Fibroblast of villous mesenchyme (primary cell): ENCODE measurements at regions not wholly inside any gene's neighbourhood (a gene's known extent, or its start where the extent isn't known, plus 50 kb on each side); places are given as distances from the start of the nearest gene placed in this dataset.

Source experiments
- DNase-seq: peaks from one replicate; pipeline ENCODE4 v3.0.0-alpha.2; 2010; ENCODE audit warnings: low read depth
- H3K4me3 ChIP-seq: 2 replicates; pipeline ENCODE4 v1.5.1; 2011; ENCODE audit warnings: low read depth, mild to moderate bottlenecking, low read length
- TF ChIP-seq, protein P1 (sequence below): IDR thresholded peaks from 2 replicates; pipeline ENCODE4 v1.5.1; 2012; ENCODE audit warnings: low read depth, mild to moderate bottlenecking, low read length; ENCODE audit not compliant: insufficient read depth

DNA sequence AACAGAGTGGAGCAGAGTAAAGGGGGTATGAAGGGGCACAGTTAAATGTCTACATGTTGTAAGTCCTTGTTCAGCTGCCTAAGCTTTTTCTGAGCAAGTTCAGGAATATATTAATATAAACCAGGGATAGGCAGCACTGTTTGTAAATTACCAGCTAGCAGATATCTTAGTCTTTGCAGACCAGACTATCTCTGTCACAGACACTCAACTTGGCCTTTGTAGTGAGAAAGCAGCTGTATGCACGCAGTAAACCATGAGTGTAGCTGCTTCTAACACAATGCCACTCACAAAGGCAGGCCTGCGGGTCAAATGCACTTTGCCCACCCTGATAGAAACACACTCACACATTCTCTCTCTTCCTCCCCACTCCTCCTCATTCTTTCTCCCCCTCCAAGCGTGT, 1016.9 kb downstream of the UQCRFS1 start:
- H3K4me3 ChIP-seq = no peak overlapping the region
- TF ChIP-seq, protein P1, sequence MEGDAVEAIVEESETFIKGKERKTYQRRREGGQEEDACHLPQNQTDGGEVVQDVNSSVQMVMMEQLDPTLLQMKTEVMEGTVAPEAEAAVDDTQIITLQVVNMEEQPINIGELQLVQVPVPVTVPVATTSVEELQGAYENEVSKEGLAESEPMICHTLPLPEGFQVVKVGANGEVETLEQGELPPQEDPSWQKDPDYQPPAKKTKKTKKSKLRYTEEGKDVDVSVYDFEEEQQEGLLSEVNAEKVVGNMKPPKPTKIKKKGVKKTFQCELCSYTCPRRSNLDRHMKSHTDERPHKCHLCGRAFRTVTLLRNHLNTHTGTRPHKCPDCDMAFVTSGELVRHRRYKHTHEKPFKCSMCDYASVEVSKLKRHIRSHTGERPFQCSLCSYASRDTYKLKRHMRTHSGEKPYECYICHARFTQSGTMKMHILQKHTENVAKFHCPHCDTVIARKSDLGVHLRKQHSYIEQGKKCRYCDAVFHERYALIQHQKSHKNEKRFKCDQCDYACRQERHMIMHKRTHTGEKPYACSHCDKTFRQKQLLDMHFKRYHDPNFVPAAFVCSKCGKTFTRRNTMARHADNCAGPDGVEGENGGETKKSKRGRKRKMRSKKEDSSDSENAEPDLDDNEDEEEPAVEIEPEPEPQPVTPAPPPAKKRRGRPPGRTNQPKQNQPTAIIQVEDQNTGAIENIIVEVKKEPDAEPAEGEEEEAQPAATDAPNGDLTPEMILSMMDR = no peak
- no peak for DNase-seq

DNA sequence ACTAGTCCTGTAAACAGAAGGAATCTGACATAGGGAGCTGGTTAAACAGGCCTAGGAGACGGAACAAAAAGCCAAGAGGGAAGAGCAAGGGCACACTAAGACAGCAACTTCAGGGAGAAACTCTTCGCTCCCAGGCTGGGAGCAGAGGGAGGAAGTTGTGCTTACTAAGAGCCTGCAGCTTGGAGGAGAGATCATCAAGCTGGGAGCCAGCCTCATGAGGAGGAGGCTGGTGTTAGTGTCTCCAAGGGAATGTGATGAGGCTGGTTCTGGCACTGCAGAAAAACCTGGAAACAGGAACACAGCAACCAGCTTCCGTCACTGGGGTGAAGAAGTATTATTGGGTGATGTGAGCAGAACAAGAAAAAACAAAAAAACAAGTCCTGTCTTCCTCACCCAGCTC, 1027.3 kb downstream of the UQCRFS1 start:
- TF ChIP-seq, protein P1 = no peak

DNA sequence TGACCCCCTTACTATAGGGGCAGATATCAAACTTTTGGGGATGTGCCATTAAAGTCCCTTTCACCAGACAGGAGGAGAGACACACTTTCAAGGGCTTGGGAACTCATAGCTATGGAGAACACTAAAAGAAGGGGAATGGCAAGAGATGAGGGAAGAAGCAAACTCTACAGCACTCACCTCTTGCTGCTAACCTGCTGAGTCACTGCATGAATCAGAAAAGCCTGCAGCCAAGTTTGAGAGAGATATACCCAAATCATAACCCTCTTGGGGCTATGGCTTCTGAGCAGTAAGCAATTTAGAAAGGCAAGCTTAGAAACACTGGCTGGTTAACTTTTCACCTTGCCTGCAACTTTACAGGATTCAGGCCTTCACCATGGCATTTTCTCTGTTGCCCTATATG, 1028.0 kb downstream of the UQCRFS1 start:
- TF ChIP-seq, protein P1 = no peak
- DNase-seq = no peak
- H3K4me3 ChIP-seq = no peak overlapping the region

More for the DNA sequence above, 1027.3 kb downstream of the UQCRFS1 start:
- no peak overlapping the region for H3K4me3 ChIP-seq
- no peak for DNase-seq

DNA sequence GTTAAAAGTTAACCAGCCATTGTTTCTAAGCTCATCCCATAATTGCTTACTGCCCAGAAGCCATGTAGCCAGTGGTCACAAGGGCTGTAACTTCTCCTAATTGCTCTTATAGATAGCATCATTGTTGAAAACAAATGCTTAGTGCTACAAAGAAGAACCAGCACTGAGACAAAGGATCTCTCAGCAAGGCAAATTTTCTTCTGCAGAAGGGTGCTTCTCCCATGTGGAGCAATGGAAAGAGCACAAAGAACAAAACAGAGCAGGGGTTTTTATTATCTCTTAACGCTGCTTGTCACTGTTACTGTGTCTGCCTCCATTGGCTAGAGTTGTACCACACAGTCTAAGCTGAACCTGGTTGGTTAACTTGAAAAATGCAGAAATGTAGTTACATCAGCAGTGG, 1036.8 kb downstream of the UQCRFS1 start:
- no peak for DNase-seq

DNA sequence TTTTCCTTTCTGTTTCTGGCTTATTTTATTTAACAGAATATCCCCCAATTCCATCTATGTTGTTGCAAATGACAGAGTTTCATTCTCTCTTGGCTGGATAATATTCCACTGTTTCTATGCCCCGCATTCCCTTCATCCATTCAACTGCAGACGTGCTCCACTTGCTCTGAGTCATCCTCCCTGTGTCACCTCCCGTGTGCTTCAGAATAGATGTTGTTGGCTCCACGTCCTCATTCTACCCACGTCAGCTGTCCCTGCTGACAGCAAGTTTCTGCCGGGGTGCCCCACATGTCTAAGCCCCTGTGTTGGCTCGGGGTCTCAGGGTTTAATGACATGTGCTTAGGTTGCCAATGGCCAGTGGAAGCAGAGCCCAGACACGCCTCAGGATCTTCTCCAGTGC, 1041.0 kb downstream of the UQCRFS1 start:
- TF ChIP-seq, protein P1 = no peak
- no peak for DNase-seq
- no peak overlapping the region for H3K4me3 ChIP-seq

More for the DNA sequence above, 1036.8 kb downstream of the UQCRFS1 start:
- TF ChIP-seq, protein P1 = no peak
- no peak overlapping the region for H3K4me3 ChIP-seq

DNA sequence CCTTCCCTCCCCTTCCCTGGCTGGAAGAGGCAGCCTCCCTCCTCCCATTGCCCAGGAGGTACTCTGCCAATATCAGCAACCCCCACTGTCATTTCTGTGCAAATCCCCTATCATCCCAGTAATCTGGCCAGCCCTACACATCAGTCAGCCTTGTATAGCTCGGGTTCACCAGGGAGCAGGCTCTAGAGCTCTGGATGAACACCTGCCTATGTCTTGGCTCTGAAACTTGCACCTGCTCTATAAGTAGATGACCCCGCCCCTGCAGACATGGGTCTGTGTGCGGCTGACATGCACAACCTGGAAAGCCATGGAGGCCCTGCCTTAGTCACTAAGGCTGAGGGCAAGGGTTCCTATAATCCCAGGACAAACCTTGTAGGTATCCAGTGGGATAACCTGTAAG, 1042.9 kb downstream of the UQCRFS1 start:
- TF ChIP-seq, protein P1 = no peak
- DNase-seq = no peak

DNA sequence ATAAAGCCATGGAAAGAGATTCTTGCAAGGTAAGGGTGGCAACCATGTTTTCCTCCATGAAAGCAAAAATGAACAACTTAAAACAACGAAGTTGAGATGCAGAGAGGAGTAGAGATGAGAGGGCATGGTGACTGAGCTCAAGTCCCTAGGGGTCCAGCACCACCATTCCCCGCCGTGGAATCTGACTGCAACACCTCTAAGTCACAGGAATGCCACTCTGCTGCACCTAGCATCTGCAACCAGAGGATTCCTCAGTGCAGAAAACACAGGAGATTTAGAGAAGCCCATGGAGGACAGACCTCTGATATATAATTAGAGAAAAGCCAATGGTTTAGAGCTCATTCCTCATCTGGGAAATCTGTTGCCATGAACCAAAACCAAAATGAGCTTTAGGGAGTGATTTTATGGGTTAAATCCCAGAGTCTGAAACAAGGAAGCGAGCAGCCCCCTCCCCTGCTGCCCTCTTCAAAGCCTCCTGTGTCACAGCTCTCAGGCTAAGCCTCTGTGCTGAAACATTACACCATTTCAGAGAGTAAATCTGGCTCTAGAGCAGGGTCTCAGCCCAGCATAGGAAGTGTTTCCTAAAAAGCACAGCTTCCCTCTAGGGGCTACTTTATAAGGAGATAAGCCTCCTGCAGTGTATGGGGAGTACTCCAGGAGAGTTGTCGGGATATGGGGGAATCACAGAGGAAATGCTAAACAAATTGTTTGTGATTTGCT, 1043.6 kb downstream of the UQCRFS1 start:
- TF ChIP-seq, protein P1 = no peak
- DNase-seq = no peak
- H3K4me3 ChIP-seq = no peak overlapping the region

More for the DNA sequence above, 1042.9 kb downstream of the UQCRFS1 start:
- H3K4me3 ChIP-seq = no peak overlapping the region
